ENCODE measurements at regions not wholly inside any gene's neighbourhood (a gene's known extent, or its start where the extent isn't known, plus 50 kb on each side); places are given as distances from the start of the nearest gene placed in this dataset.
"Not testable (repeated sequence)": the region's sequence is repeated elsewhere in the genome, so short reads cannot be mapped to it uniquely, and the experiment has no call there.

DNA sequence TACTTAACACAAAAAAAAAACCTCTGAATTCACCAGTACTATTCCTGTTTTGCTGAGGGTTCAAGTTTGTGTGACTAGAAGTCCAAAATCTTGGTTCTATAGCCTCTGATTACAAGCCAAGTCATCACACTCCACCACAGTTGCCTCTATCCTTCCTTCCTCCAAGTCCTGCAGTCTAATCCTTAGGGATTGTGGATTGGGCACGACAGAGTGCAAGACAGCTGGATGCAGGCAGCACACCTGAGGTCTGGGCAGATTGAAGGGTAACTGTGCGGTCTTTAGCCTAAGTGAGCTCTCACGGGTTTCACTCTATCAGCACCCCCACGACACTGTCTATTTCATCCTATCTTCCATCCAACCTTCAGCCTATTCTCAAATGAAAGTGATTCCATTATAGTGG lies 299.4 kb upstream of the ID2 start:
- ChIA-PET POLR2A (no interaction called here), CTCF (interaction anchor here (1.3 kb wide), 1 partner anchor 12 kb away, joined by 4 read pairs; no protein-coding TSS in a partner anchor)

DNA sequence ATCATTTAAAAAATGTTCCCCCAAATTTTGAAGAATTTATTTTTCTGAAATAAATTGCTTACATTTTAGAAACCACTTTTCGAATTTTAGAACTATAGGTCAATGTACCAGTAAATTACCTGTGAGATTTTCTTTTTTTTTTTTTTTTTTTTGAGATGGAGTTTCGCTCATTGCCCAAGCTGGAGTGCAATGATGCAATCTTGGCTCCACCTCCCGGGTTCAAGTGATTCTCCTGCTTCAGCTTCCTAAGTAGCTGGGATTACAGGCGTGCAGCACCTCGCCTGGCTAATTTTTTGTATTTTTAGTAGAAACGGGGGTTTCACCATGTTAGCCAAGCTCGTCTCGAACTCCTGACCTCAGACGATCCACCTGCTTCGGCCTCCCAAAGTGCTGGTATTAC lies 295.1 kb upstream of the ID2 start:
- POLR2A ChIA-PET; H3K4me3 ChIP-seq (ENCODE audit: low read depth, low read length); DNase-seq (ENCODE audit: low read depth, low spot score): not testable (repeated sequence)
- CTCF ChIA-PET = interaction anchor here (1.2 kb wide), 1 partner anchor 9 kb away, joined by 3 read pairs; no protein-coding TSS in a partner anchor

More for the DNA sequence above, 299.4 kb upstream of the ID2 start:
- H3K4me3 ChIP-seq (ENCODE audit: low read depth, low read length) = no peak overlapping the region
- TF ChIP-seq, protein P1, sequence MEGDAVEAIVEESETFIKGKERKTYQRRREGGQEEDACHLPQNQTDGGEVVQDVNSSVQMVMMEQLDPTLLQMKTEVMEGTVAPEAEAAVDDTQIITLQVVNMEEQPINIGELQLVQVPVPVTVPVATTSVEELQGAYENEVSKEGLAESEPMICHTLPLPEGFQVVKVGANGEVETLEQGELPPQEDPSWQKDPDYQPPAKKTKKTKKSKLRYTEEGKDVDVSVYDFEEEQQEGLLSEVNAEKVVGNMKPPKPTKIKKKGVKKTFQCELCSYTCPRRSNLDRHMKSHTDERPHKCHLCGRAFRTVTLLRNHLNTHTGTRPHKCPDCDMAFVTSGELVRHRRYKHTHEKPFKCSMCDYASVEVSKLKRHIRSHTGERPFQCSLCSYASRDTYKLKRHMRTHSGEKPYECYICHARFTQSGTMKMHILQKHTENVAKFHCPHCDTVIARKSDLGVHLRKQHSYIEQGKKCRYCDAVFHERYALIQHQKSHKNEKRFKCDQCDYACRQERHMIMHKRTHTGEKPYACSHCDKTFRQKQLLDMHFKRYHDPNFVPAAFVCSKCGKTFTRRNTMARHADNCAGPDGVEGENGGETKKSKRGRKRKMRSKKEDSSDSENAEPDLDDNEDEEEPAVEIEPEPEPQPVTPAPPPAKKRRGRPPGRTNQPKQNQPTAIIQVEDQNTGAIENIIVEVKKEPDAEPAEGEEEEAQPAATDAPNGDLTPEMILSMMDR (IDR thresholded peaks at IDR 0.05; ENCODE audit: insufficient read depth, low read length, missing control alignments) = no peak
- no peak for DNase-seq (ENCODE audit: low read depth, low spot score)

DNA sequence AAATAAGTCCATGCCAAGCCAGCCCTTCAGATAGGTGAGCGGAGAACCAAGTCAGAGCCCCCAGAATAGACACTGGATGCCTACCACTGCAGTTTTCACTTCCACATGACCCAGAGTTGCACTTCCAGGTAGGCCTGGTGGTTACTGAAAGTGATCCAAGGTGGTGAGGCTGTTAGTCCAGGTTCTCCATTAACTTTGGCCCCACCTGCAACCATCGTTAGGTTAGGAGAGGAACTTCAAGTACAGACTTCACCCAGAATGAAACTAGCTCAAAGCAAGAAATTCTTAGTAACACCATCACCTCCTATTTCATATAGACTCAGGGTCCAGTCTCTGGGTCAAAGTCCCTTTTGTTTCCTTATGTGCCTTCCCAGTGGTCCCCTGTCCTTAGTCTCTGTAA lies 293.1 kb upstream of the ID2 start:
- ChIA-PET POLR2A (no interaction called here), CTCF (no interaction called here)
- TF ChIP-seq, protein P1 (IDR thresholded peaks at IDR 0.05; ENCODE audit: insufficient read depth, low read length, missing control alignments) = no peak
- H3K4me3 ChIP-seq (ENCODE audit: low read depth, low read length) = no peak overlapping the region
- no peak for DNase-seq (ENCODE audit: low read depth, low spot score)

DNA sequence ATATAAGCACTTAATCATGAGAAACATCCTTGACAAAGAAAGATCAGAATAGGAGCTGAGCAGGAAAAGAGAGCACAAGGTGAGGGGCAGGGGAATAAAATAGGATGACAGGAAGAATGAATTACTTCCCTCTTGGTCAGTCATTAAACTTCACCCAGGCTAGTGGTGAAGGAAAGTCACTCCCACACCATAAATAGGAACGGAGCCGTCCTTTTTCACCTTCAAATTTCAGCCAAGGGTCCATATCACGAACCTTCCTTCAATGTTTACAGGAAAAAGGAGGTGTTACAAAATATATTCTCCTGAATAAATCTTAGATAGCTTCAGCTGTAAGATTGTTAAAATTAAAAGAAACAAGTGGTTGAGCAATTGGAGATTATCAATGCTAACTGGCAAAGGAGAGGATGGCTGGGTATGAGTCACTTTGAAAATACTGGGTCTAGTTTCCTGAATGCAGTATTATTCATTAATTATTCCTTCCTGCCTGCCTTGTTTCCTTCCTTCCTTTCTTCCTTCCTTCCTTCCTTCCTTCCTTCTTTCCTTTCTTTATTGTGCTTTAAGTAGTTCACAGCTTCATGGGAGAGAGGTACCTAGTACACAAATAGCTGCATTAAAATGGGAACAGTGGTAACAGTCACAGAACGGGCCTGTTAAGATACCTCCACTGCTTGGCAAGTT lies 292.3 kb upstream of the ID2 start:
- ChIA-PET CTCF (interaction anchor here (1.2 to 1.5 kb wide), 2 partner anchors 17 to 962 kb away, joined by 3 read pairs; no protein-coding TSS in a partner anchor), POLR2A (no interaction called here)
- TF ChIP-seq, protein P1 (IDR thresholded peaks at IDR 0.05; ENCODE audit: insufficient read depth, low read length, missing control alignments) = no peak
- no peak overlapping the region for H3K4me3 ChIP-seq (ENCODE audit: low read depth, low read length)
- DNase-seq (ENCODE audit: low read depth, low spot score) = no peak

DNA sequence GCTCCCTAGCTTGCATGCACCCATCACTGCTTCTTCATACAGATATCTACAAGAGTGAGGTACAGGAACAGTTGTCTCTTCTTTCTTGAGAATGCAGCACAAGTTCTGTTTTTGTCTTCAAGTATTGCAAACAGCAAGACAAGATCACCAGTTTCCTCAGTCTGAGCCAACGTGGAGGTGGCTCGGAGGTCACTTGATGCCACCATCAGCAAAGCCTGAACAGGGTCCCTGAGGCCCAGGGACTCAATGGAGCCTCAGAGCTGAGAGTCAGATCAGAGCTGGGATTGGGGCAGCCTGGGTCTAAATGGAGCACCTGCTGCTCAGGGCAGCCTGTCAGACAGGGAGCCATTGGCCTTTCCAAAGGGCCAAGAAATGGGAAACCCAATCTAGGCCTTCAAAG lies 290.7 kb upstream of the ID2 start:
- ChIA-PET POLR2A (no interaction called here), CTCF (interaction anchor here (1.0 to 1.5 kb wide), 2 partner anchors 18 kb away, joined by 3 to 4 read pairs; no protein-coding TSS in a partner anchor)
- TF ChIP-seq, protein P1 (IDR thresholded peaks at IDR 0.05; ENCODE audit: insufficient read depth, low read length, missing control alignments) = no peak

DNA sequence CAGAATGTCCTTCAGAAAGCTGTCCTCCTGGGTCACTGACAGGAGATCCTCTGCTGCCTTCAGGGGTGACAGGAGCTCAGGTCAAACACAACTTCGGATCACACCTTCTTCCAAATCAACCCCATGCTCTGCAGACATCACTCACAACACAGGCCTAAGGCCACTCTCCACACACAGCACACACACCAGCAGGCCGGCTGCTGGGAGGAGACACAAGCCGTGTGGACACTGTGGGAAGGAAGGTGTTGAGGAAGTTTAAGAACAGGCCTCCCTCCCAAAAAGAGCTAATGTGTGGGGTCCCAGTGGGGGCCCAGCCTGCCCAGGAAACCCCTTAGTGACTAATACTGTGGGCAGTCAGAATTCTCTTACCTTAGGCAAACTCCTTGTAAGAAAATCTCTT lies 290.3 kb upstream of the ID2 start:
- POLR2A ChIA-PET = no interaction called here
- CTCF ChIA-PET = interaction anchor here (1.0 kb wide), 1 partner anchor 18 kb away, joined by 4 read pairs; no protein-coding TSS in a partner anchor
- TF ChIP-seq, protein P1 (IDR thresholded peaks at IDR 0.05; ENCODE audit: insufficient read depth, low read length, missing control alignments) = no peak
- H3K4me3 ChIP-seq (ENCODE audit: low read depth, low read length) = no peak overlapping the region
- no peak for DNase-seq (ENCODE audit: low read depth, low spot score)

More for the DNA sequence above, 290.7 kb upstream of the ID2 start:
- no peak for DNase-seq (ENCODE audit: low read depth, low spot score)
- H3K4me3 ChIP-seq (ENCODE audit: low read depth, low read length) = no peak overlapping the region
